Lower leg skin (tissue), 3 donors: ENCODE measurements at regions not wholly inside any gene's neighbourhood (a gene's known extent, or its start where the extent isn't known, plus 50 kb on each side); places are given as distances from the start of the nearest gene placed in this dataset.

Experiments
- CTCF ChIP-seq, 3 donors: fragments of 450-650 bp; IDR thresholded peaks; one replicate each; pipeline ENCODE4 v1.5.1; 2016; ENCODE audit warnings: antibody characterized with exemption in 3 of 3, mild to moderate bottlenecking in 3 of 3, moderate library complexity in 2 of 3
- POLR2A ChIP-seq, 2 donors: fragments of 450-650 bp; IDR thresholded peaks; one replicate each; pipeline ENCODE4 v1.6.1; 2016 to 2017; ENCODE audit warnings: antibody characterized with exemption in 2 of 2, mild to moderate bottlenecking in 1 of 2, moderate library complexity in 1 of 2

GRCh38 chr4:19372390-19372789 is 879.3 kb upstream of the SLIT2 start:
- TF ChIP-seq CTCF (IDR thresholded peaks at IDR 0.05) (no peak), POLR2A (IDR thresholded peaks at IDR 0.05) (no peak)
